HG03196 (cell line): ENCODE measurements at regions not wholly inside any gene's neighbourhood (a gene's known extent, or its start where the extent isn't known, plus 50 kb on each side); places are given as distances from the start of the nearest gene placed in this dataset.
"Not testable (repeated sequence)": the region's sequence is repeated elsewhere in the genome, so short reads cannot be mapped to it uniquely, and the experiment has no call there.

ENCODE experiments used
- ATAC-seq: cut with Tn5 transposase; IDR thresholded peaks from one replicate; pipeline ENCODE4 v1.9.1; 2021; ENCODE audit not compliant: unreplicated experiment

DNA sequence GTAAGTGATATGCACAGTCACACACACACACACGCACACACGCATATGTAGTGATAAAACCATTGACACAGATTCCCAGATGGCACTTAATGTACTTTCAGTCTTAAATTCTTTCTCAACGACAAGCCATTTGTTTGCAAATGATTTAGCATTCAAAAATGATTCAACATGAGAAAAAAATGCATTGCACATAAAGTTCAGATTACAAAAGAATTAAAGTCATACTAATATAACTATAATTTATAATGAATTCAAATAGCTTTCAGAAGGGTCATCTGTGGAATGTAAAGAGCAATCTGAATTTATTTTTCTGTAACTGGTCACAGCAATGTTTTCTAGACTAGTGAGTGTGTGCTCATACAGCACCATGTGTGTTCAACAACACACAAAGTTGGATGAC lies 521.6 kb upstream of the ZNF337 start:
- ATAC-seq = no peak

DNA sequence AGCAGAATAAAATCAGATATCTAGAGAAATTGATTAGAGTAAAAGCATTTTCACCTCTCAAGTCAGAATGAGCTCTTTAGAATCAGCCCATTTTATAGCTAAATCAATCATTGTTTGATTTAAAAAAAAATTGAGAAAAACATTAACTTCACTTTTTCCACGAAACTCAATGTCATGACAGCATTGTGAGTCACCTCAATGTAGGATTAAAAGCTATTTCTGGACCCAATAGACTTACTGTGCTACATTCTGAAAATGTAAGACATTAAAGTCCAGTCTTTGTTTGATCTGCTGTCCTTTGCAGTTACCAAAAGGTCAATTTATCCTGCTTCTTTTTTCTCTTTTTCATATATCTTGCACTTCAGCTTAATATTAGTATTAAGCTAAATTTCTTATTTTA lies 519.4 kb upstream of the ZNF337 start:
- ATAC-seq = no peak

DNA sequence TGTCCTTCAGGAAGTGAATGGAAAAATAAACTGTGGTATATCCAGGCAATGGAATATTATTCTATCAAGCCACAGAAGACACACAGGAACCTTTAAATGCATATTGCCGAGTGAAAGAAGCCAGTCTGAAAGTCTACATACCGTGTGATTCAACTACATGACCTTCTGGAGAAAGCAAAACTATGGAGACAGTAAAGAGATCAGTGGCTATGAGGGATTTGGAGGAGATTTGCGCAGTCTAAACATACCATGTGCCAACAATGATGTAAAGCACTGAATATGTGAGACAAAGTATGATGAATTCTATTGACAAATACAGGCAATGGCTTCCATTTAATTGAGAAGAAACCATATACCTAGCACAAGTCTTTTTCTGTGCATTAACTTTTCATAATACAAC lies 518.3 kb upstream of the ZNF337 start:
- no peak for ATAC-seq

DNA sequence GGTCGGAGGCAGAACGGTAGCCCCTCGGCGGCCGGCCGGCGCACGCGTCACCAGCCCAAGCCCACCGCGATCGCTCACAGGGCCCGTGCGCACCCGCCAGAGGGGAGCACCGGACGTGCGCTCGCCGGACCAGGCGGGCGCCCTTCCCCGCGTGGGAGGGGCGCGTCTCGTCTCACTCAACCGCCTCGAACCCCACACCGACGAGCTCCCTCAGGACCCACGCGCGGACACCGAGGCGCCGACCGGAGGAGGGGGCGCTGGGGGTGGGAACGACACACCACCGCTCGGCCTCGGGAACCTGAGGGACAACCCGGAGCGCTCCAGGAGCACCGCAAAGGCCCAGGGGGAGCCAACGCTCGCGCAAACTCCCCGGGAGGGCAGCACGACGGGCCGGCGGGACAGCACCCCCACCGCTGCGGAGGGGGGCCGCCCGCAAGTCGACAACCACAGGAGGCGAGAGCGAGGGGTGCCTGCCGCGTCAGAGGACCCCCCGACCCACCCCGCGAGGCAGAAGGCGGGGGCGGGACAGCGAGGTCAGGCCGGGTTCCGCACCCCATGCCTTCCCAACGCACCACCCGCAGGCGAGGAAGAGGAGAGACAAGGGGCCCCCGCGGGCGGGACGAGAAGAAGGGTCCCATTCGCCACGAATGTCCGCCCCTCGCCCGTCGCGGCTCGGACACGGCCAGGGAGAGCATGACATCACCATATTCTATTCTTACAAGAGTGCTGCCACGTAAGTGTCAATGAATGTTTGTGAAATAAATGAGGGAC lies 512.7 kb upstream of the ZNF337 start:
- no peak for ATAC-seq

DNA sequence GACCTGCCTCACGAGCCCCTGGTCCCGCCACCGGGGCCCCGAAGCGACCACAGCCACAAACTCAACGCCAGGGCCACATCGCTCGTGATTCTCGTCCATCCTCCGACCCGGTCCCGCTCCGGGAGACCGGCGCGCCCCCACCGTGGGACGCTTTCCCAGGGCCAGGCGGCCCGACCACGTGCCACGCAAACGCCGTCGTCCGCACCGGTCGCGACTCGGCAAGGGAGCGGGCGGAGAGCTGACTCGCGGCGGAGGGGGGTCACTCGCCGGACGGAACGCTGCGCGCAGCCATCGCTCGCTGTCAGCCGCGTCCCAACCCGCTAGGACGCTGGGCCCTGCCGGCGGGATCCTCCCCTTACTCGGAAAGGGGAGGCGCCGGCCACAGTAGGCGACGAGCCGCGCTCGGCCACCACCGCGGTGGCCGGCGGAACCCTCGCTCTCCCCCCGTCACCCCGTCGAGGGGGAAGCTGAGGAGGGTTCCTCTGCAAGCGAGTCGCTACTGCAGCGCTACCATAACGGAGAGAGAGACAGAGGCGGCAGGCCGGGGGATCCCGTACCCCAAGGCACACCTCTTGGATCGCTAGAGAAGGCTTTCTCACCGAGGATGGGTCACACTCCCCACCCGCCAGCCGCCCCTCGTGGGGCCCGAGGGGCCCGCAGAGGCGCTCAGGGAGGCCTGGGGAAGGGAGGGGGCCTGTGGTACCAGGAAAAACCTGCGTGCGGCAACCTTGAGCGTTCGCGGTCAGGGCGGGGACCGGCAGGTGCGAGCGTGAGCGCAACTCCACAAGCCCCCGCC lies 511.8 kb upstream of the ZNF337 start:
- no peak for ATAC-seq

DNA sequence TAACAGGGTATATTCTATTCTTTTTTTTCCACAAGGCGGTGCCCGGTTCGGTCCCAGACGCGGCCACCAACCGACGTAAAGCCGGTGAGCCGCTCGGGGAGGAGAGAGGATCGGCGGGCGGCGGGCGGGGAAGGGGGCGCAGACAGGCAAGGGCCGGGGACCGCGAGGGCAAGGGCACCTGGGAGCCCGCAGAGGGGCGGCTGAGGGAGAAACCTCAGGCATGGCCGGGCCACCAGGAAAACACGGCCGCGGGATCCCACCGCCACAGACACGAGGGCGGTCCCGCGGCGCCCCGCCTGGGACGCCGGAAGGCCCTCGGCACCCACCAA lies 511.3 kb upstream of the ZNF337 start:
- ATAC-seq = not testable (repeated sequence)

DNA sequence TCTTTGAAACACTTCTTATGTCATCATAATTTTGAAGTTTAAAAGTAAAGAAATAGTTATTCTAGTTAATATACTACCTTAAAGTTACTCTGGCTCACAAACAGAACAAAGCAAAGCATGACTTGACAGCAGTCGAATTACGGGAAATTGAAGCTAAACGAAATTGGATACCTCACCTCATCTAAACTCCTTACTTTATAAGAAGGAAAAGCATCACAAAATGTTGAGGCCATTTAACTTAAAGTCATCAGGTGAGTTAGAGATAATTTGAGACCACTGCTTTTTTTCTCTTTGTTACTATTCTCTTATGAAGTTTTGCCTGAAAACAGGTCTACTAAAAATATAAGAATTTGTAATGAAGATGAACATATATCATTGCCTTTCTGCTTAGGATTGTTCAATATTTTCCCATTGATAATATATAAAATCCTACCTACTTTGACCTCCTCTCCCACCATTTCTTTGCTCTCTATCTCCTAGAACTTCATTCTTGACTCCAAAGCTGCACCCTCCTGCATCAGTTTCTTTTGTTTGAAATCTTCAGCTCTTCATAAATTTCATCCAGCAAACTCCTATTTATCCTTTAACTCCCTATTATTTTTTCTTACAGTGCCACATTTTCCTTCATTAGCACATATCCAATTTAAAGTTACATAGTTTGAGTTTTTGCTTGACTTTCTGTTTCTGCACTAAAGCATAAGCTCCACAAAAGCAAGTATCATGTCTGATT lies 510.7 kb upstream of the ZNF337 start:
- ATAC-seq = no peak

DNA sequence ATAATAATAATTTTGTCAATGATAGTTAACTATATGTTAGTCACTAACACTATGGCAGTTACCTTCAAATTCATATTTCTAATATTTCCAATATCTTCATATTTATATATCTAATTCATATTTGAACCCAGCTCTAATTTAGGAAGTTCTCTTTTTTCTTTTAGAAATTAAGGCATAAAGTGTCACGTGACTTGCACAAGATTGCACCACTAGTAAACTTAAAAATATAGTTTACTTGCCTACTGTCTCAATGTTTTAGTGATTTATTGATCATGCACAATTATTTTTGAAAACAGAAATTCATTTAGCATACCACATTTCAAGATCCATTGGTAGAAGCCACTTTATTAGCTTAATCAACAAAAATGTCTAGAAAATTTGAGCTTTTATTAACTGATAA lies 508.7 kb upstream of the ZNF337 start:
- no peak for ATAC-seq

DNA sequence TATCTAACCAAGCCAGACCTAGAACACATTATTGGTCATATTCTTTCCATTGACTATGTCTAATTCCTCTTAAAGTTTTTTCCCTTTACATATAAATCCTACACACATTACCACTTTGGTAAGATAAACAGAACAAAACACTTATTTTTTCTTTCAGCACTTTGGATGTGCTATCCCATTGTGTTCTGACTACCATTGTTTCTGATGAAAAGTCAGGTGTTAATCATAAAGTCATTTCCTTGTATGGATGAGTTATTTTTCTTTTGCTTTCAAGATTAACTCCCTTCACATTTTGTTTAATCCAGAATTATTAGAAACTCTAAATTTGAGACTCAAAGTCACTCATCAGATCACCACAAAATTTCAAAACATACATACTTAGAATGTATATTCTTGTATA lies 504.4 kb upstream of the ZNF337 start:
- ATAC-seq = not testable (repeated sequence)

DNA sequence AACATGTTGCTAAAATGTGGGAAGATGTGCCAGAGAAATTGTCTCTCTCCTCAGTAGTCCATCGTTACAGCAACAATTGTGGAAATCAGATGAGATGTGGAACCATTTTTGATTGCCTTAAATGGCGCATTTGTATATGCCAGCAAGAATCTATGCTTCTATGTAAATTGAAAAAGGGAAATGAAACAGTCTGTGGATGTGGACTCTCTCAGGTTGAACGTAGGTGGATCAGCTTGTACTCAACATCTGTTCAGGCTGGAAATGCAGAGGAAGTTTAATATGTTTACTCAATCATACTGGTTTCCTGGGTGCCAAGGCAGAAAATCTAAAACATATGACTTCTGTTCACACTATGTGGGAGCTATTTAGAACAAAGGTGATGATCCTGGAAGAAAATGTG lies 490.7 kb upstream of the ZNF337 start:
- not testable (repeated sequence) for ATAC-seq

DNA sequence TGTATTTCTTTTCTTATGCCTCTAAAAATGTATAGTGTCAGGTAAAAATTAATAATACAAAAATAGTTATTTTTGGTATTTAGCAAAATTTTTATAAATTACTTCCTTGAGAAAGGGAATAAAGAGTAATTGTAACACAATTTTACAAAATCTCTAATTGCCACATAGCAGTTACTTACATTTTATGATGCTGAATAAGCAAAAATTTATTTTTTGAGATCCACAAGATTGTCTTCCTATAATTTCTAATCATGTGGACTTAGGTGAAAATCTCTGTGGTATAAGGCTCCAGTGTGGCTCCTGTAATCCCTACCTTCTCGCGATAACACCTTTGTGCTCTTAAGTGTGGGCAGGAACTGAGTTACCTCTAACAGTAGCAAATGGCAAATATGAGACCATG lies 487.1 kb upstream of the ZNF337 start:
- not testable (repeated sequence) for ATAC-seq

DNA sequence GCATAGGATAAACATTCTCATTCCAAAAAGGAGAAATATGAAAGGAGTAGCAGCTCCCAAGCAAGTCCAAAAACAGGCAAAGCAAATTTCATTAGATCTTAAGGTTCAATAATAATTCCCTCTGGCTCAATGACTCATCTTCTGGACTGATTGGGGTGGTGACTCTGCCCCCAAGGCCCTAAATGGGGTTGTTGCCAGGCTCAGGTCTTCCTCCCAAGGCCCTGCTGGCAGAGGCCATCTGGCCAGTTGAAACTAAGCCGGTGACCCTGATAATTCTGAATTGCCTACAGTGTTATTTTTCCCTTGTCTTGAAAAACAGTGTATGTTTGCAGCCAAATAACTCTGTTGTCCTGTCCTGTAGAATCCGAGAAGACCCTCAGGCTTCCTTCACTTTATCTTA lies 484.7 kb upstream of the ZNF337 start:
- ATAC-seq = not testable (repeated sequence)

DNA sequence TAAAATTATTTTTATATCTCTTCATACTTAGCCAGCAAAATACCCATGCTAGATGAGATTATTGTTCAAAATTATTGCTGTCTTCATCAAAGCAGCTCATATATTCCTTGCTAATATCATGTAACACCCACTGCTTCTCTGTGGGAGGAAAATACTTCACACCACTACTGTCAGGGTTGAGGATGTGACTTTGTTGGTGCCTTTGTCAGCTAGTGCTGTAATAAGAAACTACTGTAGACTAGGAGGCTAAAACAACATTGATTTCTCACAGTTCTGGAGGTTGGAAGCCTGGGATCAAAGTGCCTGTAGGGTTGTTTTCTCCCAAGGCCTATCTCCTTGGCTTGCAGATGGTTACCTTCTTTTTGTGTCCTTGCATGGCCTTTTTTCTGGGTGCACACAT lies 475.2 kb upstream of the ZNF337 start:
- not testable (repeated sequence) for ATAC-seq

DNA sequence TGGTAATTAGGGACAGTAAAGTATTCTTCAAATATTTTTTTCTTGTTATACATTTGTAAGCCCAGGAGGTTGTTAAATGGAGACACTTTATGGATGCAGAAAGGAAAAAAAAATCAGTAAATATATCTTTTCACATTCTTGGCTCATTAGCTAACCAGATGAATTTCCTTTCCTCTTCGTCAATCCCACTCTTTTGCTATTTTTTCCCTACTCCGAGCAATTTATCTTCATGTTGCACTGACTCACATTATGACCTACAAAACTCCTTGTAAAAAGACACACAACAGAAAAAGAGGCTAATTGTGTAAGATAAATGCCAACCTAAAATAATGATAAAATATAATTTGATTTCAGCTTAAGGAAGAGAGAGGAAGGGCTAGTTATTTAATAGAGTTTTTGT lies 472.9 kb upstream of the ZNF337 start:
- ATAC-seq = no peak

DNA sequence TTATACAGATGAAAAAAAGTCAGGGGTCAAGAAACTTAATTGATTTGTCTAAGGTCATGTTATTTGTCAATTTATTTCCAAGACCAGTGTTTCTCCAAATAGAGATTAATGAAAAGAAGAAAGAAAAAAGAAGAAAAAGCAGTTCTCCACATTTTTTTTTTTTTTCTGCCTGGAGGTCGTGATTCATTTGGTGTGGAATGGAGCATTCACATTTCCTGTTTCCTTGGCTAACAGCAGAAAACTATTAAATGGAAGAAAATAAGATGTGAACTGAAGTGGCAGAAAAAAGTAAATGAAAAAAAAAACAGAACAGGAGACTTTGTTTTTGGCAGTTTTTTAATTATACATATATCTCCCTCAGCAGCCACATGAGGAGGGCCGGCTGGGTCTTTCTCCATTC lies 470.8 kb upstream of the ZNF337 start:
- no peak for ATAC-seq

DNA sequence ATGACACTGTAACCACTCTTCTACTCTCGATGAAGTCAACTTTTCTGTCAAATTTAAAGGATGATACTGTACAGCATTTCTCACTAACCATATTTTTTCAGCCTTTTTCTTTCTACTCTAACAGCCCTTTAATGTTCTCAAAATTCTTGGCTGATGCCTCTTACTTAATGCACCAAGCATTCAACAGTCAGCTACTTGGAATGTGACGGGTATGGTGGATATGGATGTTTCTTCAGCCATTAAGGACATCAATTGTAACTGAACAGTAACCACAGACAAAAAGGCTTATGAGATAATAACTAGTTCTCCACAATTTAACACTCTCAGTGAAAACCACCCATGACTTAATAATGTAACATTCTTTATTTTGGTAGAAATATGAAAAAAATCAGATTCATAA lies 467.2 kb upstream of the ZNF337 start:
- no peak for ATAC-seq

DNA sequence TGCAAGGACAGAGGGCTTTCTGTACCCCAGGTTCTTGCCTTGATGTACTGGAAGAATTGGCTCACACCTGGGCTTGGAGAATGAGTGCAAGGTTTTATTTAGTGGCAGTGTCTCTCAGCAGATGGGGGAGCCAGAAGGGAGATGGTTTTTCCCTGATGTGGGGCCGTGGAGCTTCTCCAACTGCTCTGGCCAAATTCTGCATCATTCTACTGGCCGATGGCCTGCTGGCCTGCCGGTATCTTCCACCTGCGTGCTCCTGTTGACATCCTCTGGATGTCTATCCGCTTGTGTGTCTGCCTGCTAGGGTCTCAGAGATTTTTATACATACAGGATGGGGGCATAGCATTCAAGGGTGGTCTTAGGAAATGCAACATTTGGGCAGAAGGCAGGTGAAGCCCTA lies 466.5 kb upstream of the ZNF337 start:
- not testable (repeated sequence) for ATAC-seq

DNA sequence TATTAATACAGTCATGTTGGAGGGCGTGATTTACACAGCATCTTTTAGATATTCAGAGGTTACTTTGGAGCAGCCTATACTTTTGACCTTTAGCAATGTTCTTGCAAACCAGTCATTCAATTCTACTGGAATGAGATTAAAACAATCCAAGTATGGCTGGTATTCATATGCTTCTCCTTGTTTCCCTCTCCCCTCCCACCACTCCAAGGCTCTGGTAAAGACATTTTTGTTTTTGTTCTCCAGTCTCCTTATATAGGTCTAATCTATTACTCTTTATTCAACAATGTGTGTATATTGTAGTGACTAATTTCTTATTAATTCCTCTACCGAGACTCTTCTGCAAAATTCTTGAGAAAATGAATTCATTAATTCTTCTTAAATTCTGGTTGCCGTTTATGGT lies 465.1 kb upstream of the ZNF337 start:
- ATAC-seq = not testable (repeated sequence)

DNA sequence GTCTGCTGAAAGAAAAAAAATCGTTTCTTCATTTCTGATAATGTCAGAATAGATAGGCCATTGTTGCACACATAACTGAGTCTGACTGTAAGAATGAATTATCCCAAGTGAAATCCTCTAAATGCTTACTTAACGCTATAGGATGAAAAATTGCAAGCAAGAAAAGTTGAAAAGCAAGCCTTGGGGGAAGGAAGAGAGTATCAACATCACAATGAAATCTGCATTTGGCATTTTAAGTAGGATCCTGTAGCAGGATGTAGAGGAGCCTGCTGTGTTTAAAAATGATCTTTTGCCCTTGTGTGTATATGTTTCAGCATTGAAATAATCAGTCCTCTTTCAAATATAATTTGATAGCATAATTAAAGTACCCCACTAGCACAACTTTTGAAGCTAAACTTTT lies 464.3 kb upstream of the ZNF337 start:
- not testable (repeated sequence) for ATAC-seq

DNA sequence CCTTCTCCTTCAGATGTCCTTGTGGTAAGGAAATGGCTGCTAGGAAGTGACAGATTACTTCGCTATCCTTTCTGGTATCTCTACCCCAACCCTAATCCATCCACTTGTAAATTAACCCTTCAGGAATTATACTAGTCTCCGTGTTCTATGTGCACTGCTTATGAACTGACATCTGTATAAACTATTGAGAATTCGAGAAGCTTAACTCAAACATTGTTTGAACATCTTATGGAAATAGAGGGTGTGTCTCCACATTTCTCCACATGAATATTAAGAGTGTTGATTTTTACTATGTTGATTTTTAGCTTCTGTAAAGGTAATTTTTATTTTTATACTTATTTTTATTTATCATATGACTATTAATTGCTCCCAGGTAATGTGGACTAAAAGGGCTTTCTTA lies 457.6 kb upstream of the ZNF337 start:
- ATAC-seq = no peak

DNA sequence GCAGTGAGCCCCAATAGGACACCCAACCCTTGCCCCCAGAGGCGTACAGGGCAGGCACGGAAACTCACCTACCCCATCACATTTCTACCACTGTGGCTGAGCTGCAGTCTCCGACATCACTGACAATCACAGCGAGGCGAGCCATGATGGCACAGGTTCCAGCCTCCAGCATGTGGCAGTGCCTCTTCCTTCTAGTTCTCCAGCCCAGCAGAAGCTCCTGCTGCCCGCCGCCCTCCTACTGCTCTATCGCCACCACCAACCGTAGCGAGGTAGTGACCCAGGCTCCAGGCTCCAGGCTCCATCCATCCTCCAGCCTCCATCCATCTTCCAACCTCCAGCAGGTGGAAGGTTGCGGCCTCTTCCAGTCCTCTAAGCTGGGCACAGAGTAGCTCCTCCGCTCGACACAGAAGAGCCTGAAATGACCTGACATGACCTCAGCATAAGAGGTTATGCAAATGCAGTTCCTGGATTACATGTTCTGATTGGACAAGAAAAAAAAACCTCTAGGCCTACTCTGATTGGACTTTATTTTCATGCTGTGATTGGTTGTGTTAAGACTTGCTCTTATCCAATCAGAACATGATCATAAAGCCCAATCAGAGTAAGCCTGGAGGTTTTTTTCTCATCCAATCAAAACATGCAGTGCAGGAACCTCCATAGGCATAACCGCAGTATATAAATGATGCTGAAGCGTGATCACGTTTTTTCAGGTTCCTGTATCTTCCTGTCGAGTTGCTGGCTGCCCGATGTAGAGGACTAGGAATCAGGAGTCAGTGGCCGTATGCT lies 438.9 kb upstream of the ZNF337 start:
- ATAC-seq = no peak
